ENCODE measurements at regions not wholly inside any gene's neighbourhood (a gene's known extent, or its start where the extent isn't known, plus 50 kb on each side); places are given as distances from the start of the nearest gene placed in this dataset.

DNA sequence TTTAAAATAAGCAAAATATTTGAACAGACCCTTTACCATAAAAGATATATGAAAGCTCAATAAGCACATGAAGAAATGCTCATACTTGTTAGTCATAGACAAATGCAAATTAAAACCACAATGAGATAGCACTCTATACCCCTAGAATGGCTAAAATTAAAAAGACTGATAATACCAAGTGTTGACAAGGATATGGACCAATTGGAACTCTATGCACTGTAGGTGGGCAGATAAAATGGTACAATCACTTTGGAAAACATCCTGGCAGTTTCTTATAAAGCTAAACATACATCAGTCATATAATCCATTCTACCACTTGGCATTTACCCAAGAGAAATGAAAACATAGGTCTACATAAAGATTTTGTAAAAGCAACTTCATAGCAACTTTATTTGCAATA, 293.0 kb upstream of the TLE3 start (continued):
- TF ChIP-seq, protein P1, sequence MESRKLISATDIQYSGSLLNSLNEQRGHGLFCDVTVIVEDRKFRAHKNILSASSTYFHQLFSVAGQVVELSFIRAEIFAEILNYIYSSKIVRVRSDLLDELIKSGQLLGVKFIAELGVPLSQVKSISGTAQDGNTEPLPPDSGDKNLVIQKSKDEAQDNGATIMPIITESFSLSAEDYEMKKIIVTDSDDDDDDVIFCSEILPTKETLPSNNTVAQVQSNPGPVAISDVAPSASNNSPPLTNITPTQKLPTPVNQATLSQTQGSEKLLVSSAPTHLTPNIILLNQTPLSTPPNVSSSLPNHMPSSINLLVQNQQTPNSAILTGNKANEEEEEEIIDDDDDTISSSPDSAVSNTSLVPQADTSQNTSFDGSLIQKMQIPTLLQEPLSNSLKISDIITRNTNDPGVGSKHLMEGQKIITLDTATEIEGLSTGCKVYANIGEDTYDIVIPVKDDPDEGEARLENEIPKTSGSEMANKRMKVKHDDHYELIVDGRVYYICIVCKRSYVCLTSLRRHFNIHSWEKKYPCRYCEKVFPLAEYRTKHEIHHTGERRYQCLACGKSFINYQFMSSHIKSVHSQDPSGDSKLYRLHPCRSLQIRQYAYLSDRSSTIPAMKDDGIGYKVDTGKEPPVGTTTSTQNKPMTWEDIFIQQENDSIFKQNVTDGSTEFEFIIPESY (IDR thresholded peaks at IDR 0.05; ENCODE audit: extremely low read depth, insufficient replicate concordance, low read length) = no peak
- TF ChIP-seq SP1 (IDR thresholded peaks at IDR 0.05; ENCODE audit: low read depth) (no peak), SIN3A (IDR thresholded peaks at IDR 0.05; ENCODE audit: low read depth) (no peak), TCF7L2 (IDR thresholded peaks at IDR 0.05; ENCODE audit: borderline replicate concordance, extremely low read depth, insufficient read depth, insufficient read length) (no peak), POLR2AphosphoS5 (IDR thresholded peaks at IDR 0.05; ENCODE audit: low read depth, low read length) (no peak), EGR1 (IDR thresholded peaks at IDR 0.05; ENCODE audit: low read depth) (no peak), ELF1 (IDR thresholded peaks at IDR 0.05; ENCODE audit: borderline replicate concordance, low read depth) (no peak)

GRCh38 chr15:70387993-70388392, 290.3 kb upstream of the TLE3 start:
- no peak for ATAC-seq
- no TSS peak for BruUV-seq (replicated peaks)
- Histone ChIP-seq H3K9me2 (ENCODE audit: insufficient read depth) (no peaks in the 10 kb centered on the region), H3K9ac (ENCODE audit: low read length) (no peak overlapping the region), H3K36me3 (ENCODE audit: control insufficient read depth in 1 of 2, insufficient read depth in 2 of 2, low read length in 2 of 2) (no peaks in the 10 kb centered on the region), H2AFZ (ENCODE audit: low read depth, low read length, poor library complexity, severe bottlenecking) (no peak overlapping the region), H3K27me3 (ENCODE audit: insufficient read depth, low read length) (no peaks in the 10 kb centered on the region), H3K27ac (ENCODE audit: low read depth, low read length) (no peak overlapping the region), H3K9me3 (ENCODE audit: control insufficient read depth in 1 of 2, insufficient read depth in 1 of 2, low read depth in 1 of 2, low read length in 2 of 2) (no peaks in the 10 kb centered on the region), H3K4me3 (replicated peaks in 1 of 2; ENCODE audit: low read depth in 1 of 2, low read length in 2 of 2) (no peak overlapping the region), H3K4me1 (ENCODE audit: control insufficient read depth in 1 of 2, insufficient read depth in 2 of 2, low read length in 2 of 2) (no peaks in the 10 kb centered on the region), H4K20me1 (ENCODE audit: insufficient read depth) (no peaks in the 10 kb centered on the region), H3K79me2 (ENCODE audit: insufficient read depth, low read length) (no peaks in the 10 kb centered on the region), H3K4me2 (ENCODE audit: low read length) (no peak overlapping the region)
- DNase-seq (ENCODE audit: low read depth, low spot score) = no peak
- ChIA-PET CTCF (no interaction called here), RAD21 (ENCODE audit: low non-redundant PET in 1 of 2, low total read pairs in 2 of 2, uncharacterized antibody in 2 of 2, unreplicated experiment in 2 of 2) (no interaction called here), POLR2A (no interaction called here)
- TF ChIP-seq SIN3A (IDR thresholded peaks at IDR 0.05; ENCODE audit: low read depth) (no peak), EZH2 (IDR thresholded peaks at IDR 0.05) (no peak), POLR2AphosphoS5 (IDR thresholded peaks at IDR 0.05; ENCODE audit: low read depth, low read length) (no peak), REST (IDR thresholded peaks at IDR 0.05; ENCODE audit: low read depth) (no peak), JUND (IDR thresholded peaks at IDR 0.05) (no peak), ELF1 (IDR thresholded peaks at IDR 0.05; ENCODE audit: borderline replicate concordance, low read depth) (no peak), CEBPB (IDR thresholded peaks at IDR 0.05; ENCODE audit: low read depth) (no peak)
- TF ChIP-seq, protein P2, sequence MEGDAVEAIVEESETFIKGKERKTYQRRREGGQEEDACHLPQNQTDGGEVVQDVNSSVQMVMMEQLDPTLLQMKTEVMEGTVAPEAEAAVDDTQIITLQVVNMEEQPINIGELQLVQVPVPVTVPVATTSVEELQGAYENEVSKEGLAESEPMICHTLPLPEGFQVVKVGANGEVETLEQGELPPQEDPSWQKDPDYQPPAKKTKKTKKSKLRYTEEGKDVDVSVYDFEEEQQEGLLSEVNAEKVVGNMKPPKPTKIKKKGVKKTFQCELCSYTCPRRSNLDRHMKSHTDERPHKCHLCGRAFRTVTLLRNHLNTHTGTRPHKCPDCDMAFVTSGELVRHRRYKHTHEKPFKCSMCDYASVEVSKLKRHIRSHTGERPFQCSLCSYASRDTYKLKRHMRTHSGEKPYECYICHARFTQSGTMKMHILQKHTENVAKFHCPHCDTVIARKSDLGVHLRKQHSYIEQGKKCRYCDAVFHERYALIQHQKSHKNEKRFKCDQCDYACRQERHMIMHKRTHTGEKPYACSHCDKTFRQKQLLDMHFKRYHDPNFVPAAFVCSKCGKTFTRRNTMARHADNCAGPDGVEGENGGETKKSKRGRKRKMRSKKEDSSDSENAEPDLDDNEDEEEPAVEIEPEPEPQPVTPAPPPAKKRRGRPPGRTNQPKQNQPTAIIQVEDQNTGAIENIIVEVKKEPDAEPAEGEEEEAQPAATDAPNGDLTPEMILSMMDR (IDR thresholded peaks at IDR 0.05 in 2 of 3, conservative IDR thresholded peaks at IDR 0.05 in 1 of 3; ENCODE audit: borderline replicate concordance in 1 of 3, insufficient read depth in 1 of 3, low read depth in 2 of 3, low read length in 2 of 3) = no peak
- intact Hi-C loops (cut with micrococcal nuclease) = no loop called here
